OCI-LY3 (cell line): ENCODE measurements at regions not wholly inside any gene's neighbourhood (a gene's known extent, or its start where the extent isn't known, plus 50 kb on each side); places are given as distances from the start of the nearest gene placed in this dataset.

Experiments
- H2AFZ ChIP-seq: fragments of 200-600, 300-600 bp; shearing (Covaris generic); 2 replicates; pipeline ENCODE4 v1.6.0; 2014; ENCODE audit warnings: antibody characterized with exemption, low read depth, low read length
- H3K27ac ChIP-seq: fragments of 200-600, 300-600 bp; sonication (generic); 2 replicates; pipeline ENCODE4 v1.5.1; 2014; ENCODE audit warnings: mild to moderate bottlenecking, low read length, moderate library complexity, mixed read lengths
- H3K27me3 ChIP-seq: fragments of 200-600, 300-600 bp; sonication (generic); 2 replicates; pipeline ENCODE4 v1.6.1; 2014; ENCODE audit warnings: low read depth, low read length, mixed read lengths
- H3K36me3 ChIP-seq: fragments of 200-600, 300-600 bp; sonication (generic); replicated peaks from 2 replicates; pipeline ENCODE3; 2014; ENCODE audit warnings: low read depth, low read length, mixed read lengths
- H3K4me1 ChIP-seq: fragments of 300-600, 200-600 bp; sonication (generic); 2 replicates; pipeline ENCODE4 v1.6.1; 2014; ENCODE audit warnings: low read length, mixed read lengths
- H3K4me2 ChIP-seq: fragments of 200-600, 300-600 bp; sonication (generic); 2 replicates; pipeline ENCODE4 v1.6.1; 2014; ENCODE audit warnings: low read length, mixed read lengths
- H3K4me3 ChIP-seq: fragments of 300-600, 200-600 bp; sonication (generic); 2 replicates; pipeline ENCODE4 v1.5.1; 2014; ENCODE audit warnings: antibody characterized with exemption, mild to moderate bottlenecking, low read length, moderate library complexity
- H3K79me2 ChIP-seq: fragments of 300-600, 200-600 bp; shearing (Covaris generic); 2 replicates; pipeline ENCODE4 v1.6.1; 2014; ENCODE audit warnings: mild to moderate bottlenecking, low read length, mixed read lengths
- H3K9ac ChIP-seq: fragments of 300-600, 200-600 bp; shearing (Covaris generic); 2 replicates; pipeline ENCODE4 v1.6.0; 2014; ENCODE audit warnings: mild to moderate bottlenecking, low read length, moderate library complexity
- H3K9me3 ChIP-seq: fragments of 200-600, 300-600 bp; shearing (Covaris generic); 2 replicates; pipeline ENCODE4 v1.6.1; 2014; ENCODE audit warnings: low read length, mixed read lengths; ENCODE audit not compliant: insufficient read depth
- H4K20me1 ChIP-seq: fragments of 200-600, 300-600 bp; sonication (generic); 2 replicates; pipeline ENCODE4 v1.6.1; 2016; ENCODE audit warnings: low read length, mixed read lengths; ENCODE audit not compliant: insufficient read depth
- EZH2phosphoT487 ChIP-seq: fragments of 200-600 bp; shearing (Covaris generic); IDR thresholded peaks from 2 replicates; pipeline ENCODE4 v1.6.1; 2018; ENCODE audit warnings: antibody characterized with exemption, mixed run types, low read depth
- TF ChIP-seq, protein P1 (sequence below): fragments of 200-600, 300-600 bp; sonication (generic); IDR thresholded peaks from 2 replicates; pipeline ENCODE4 v1.5.1; 2014; ENCODE audit warnings: antibody characterized with exemption, low read length, low read depth

GRCh38 chr14:94844593-94845152 lies 74.8 kb upstream of the GSC start:
- TF ChIP-seq EZH2phosphoT487, result no peak
- H3K4me3 ChIP-seq, result no peak overlapping the region
- H2AFZ ChIP-seq, result no peak overlapping the region
- no peaks in the 10 kb centered on the region for H3K9me3 ChIP-seq
- H3K27ac ChIP-seq, result no peak overlapping the region
- no peaks in the 10 kb centered on the region for H3K4me1 ChIP-seq
- H3K36me3 ChIP-seq, result no peaks in the 10 kb centered on the region
- H3K9ac ChIP-seq, result no peak overlapping the region
- no peaks in the 10 kb centered on the region for H3K27me3 ChIP-seq
- H4K20me1 ChIP-seq, result no peaks in the 10 kb centered on the region
- H3K4me2 ChIP-seq, result no peak overlapping the region
- H3K79me2 ChIP-seq, result no peaks in the 10 kb centered on the region

DNA sequence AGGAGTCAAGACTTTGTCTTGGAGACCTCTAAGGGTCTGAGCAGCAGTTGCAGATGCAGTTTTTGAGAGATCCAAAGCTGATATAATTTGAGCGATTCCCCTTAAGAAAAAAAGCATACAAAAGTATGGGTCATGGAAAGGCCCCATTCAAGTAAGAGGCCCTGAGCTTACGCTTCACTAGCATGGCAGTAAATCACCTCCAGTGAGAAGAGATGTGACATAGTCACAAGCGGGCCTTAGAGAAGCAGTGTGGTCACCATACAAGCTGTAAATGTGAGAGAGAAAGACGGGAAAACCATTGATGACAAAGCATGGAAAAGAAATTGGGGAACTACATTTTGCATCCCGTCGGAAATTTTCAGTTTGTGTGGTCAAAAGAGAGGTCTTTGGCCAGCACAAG lies 70.6 kb upstream of the GSC start:
- H3K4me3 ChIP-seq, result no peak overlapping the region

DNA sequence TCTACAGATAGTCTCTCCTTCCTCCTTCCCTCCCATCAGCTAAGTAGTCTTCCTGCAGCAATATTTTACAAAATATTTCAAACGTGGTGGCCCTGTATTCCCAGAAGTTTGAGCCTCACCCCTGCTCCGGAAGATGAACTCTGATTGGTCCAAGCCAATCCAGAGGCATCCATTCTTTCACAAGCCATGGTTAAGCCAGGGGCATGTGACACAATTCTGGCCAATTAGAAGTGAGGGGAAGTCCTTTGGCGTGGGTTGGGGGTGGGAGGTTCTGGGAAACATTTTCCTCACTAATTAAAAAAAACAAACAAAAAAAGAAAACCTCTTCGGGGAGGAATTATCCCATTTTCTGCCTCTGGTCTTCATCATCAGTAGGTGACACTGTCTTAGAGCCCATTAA lies 69.4 kb upstream of the GSC start:
- no peaks in the 10 kb centered on the region for H4K20me1 ChIP-seq

More for the DNA sequence above, 70.6 kb upstream of the GSC start:
- H4K20me1 ChIP-seq, result no peaks in the 10 kb centered on the region
- no peaks in the 10 kb centered on the region for H3K27me3 ChIP-seq
- H3K4me1 ChIP-seq, result no peaks in the 10 kb centered on the region
- H3K9me3 ChIP-seq, result no peaks in the 10 kb centered on the region
- H3K4me2 ChIP-seq, result no peak overlapping the region
- no peaks in the 10 kb centered on the region for H3K36me3 ChIP-seq
- H3K79me2 ChIP-seq, result no peaks in the 10 kb centered on the region
- no peak overlapping the region for H3K9ac ChIP-seq
- TF ChIP-seq, protein P1, sequence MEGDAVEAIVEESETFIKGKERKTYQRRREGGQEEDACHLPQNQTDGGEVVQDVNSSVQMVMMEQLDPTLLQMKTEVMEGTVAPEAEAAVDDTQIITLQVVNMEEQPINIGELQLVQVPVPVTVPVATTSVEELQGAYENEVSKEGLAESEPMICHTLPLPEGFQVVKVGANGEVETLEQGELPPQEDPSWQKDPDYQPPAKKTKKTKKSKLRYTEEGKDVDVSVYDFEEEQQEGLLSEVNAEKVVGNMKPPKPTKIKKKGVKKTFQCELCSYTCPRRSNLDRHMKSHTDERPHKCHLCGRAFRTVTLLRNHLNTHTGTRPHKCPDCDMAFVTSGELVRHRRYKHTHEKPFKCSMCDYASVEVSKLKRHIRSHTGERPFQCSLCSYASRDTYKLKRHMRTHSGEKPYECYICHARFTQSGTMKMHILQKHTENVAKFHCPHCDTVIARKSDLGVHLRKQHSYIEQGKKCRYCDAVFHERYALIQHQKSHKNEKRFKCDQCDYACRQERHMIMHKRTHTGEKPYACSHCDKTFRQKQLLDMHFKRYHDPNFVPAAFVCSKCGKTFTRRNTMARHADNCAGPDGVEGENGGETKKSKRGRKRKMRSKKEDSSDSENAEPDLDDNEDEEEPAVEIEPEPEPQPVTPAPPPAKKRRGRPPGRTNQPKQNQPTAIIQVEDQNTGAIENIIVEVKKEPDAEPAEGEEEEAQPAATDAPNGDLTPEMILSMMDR, result no peak
- no peak for TF ChIP-seq EZH2phosphoT487
- no peak overlapping the region for H2AFZ ChIP-seq
- H3K27ac ChIP-seq, result no peak overlapping the region

GRCh38 chr14:94836849-94837248 lies 66.9 kb upstream of the GSC start:
- Histone ChIP-seq H3K4me1 (no peaks in the 10 kb centered on the region), H3K36me3 (no peaks in the 10 kb centered on the region), H4K20me1 (no peaks in the 10 kb centered on the region), H3K27me3 (no peaks in the 10 kb centered on the region), H3K4me2 (no peak overlapping the region), H2AFZ (no peak overlapping the region), H3K9ac (no peak overlapping the region), H3K9me3 (no peaks in the 10 kb centered on the region), H3K79me2 (no peaks in the 10 kb centered on the region), H3K4me3 (no peak overlapping the region), H3K27ac (no peak overlapping the region)
- no peak for TF ChIP-seq EZH2phosphoT487
- TF ChIP-seq, protein P1, result no peak

More for the DNA sequence above, 69.4 kb upstream of the GSC start:
- TF ChIP-seq, protein P1, result no peak
- TF ChIP-seq EZH2phosphoT487, result no peak
- Histone ChIP-seq H3K36me3 (no peaks in the 10 kb centered on the region), H3K9me3 (no peaks in the 10 kb centered on the region), H3K4me2 (no peak overlapping the region), H3K27me3 (no peaks in the 10 kb centered on the region), H3K4me3 (no peak overlapping the region), H3K4me1 (no peaks in the 10 kb centered on the region), H3K79me2 (no peaks in the 10 kb centered on the region), H3K27ac (no peak overlapping the region), H2AFZ (no peak overlapping the region), H3K9ac (no peak overlapping the region)

DNA sequence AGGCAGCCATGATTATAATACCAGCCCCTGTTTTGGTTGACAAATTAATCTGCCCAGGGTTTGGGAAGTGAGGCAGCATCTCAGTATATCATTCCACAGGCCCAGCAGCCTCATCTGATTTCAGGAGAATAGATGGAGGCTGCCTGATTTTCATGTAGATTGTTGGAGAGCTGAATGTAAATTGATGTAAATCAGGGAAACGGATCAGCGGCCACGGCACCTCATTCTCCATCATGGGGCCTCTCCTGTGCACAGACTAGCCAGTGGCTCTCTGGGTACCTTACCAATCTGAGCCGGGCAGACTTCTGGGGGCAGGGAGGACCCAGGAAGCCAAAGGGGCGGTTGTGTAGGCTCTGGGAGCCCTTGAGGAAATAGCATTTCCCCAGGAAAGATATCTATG lies 63.7 kb upstream of the GSC start:
- no peaks in the 10 kb centered on the region for H3K4me1 ChIP-seq
- no peaks in the 10 kb centered on the region for H3K36me3 ChIP-seq
- no peak overlapping the region for H2AFZ ChIP-seq
- H3K79me2 ChIP-seq, result no peaks in the 10 kb centered on the region
- no peaks in the 10 kb centered on the region for H3K27me3 ChIP-seq
- H3K9ac ChIP-seq, result no peak overlapping the region
- no peak for TF ChIP-seq EZH2phosphoT487
- TF ChIP-seq, protein P1, result no peak
- H3K4me2 ChIP-seq, result no peak overlapping the region
- no peaks in the 10 kb centered on the region for H4K20me1 ChIP-seq
- H3K4me3 ChIP-seq, result no peak overlapping the region
- no peak overlapping the region for H3K27ac ChIP-seq
- no peaks in the 10 kb centered on the region for H3K9me3 ChIP-seq
